NCI-H1417 (cell line): ENCODE measurements at regions not wholly inside any gene's neighbourhood (a gene's known extent, or its start where the extent isn't known, plus 50 kb on each side); places are given as distances from the start of the nearest gene placed in this dataset.
A peak's percentile ranks its signal among the peaks of the same experiment; 100 is the strongest.

Experiments used
- DNase-seq, 3 experiments: peaks; one replicate each; lab custom pipeline; 2025; lab: John Stamatoyannopoulos, UW

- DNase-seq: no peak
Measured at GRCh38 chr7:18241543-18242231, 214.0 kb upstream of the PRPS1L1 start.

GRCh38 chr7:18243731-18244130 lies 216.1 kb upstream of the PRPS1L1 start:
- no peak for DNase-seq

- no peak for DNase-seq
Measured at GRCh38 chr7:18250133-18250532, 222.5 kb upstream of the PRPS1L1 start.

- DNase-seq: no peak
Measured at GRCh38 chr7:18257711-18258110, 230.1 kb upstream of the PRPS1L1 start.

- peak in 1 of 3 experiments; percentile 19 for DNase-seq
Measured at GRCh38 chr7:18262058-18262457, 233.5 kb upstream of the HDAC9 start.

GRCh38 chr7:18265611-18266281 lies 229.8 kb upstream of the HDAC9 start:
- no peak for DNase-seq

GRCh38 chr7:18268571-18268970 lies 227.0 kb upstream of the HDAC9 start:
- peak in 1 of 3 experiments; percentile 27 for DNase-seq

- peak in 2 of 3 experiments; percentile 18 to 62 for DNase-seq
Measured at GRCh38 chr7:18276380-18276779, 219.2 kb upstream of the HDAC9 start.

- DNase-seq: no peak
Measured at GRCh38 chr7:18278316-18278715, 217.2 kb upstream of the HDAC9 start.

- DNase-seq: no peak
Measured at GRCh38 chr7:18283045-18283444, 212.5 kb upstream of the HDAC9 start.

GRCh38 chr7:18287482-18287881 lies 208.1 kb upstream of the HDAC9 start:
- no peak for DNase-seq

- no peak for DNase-seq
Measured at GRCh38 chr7:18288322-18289037, 207.1 kb upstream of the HDAC9 start.

GRCh38 chr7:18289788-18290187 lies 205.8 kb upstream of the HDAC9 start:
- DNase-seq: no peak

GRCh38 chr7:18290223-18290622 lies 205.3 kb upstream of the HDAC9 start:
- no peak for DNase-seq

- no peak for DNase-seq
Measured at GRCh38 chr7:18290865-18291264, 204.7 kb upstream of the HDAC9 start.

- DNase-seq: peak in 1 of 3 experiments; percentile 80
Measured at GRCh38 chr7:18292584-18292983, 203.0 kb upstream of the HDAC9 start.

- no peak for DNase-seq
Measured at GRCh38 chr7:18293759-18294158, 201.8 kb upstream of the HDAC9 start.

- DNase-seq: no peak
Measured at GRCh38 chr7:18294411-18294810, 201.1 kb upstream of the HDAC9 start.

- DNase-seq: no peak
Measured at GRCh38 chr7:18295781-18296423, 199.6 kb upstream of the HDAC9 start.

GRCh38 chr7:18302097-18302496 lies 193.5 kb upstream of the HDAC9 start:
- DNase-seq: peak in 1 of 3 experiments; percentile 16

GRCh38 chr7:18305866-18306265 lies 189.7 kb upstream of the HDAC9 start:
- DNase-seq: no peak

GRCh38 chr7:18306696-18307095 lies 188.9 kb upstream of the HDAC9 start:
- DNase-seq: no peak

GRCh38 chr7:18308938-18309337 lies 186.6 kb upstream of the HDAC9 start:
- no peak for DNase-seq
